HG02973 (cell line): ENCODE measurements at regions not wholly inside any gene's neighbourhood (a gene's known extent, or its start where the extent isn't known, plus 50 kb on each side); places are given as distances from the start of the nearest gene placed in this dataset.

Experiments
- ATAC-seq: cut with Tn5 transposase; IDR thresholded peaks from one replicate; pipeline ENCODE4 v1.9.1; 2021; ENCODE audit warnings: moderate library complexity; ENCODE audit not compliant: unreplicated experiment

GRCh38 chr6:8219352-8219943, 117.1 kb upstream of the EEF1E1 start:
- peak; percentile 85 for ATAC-seq

GRCh38 chr6:8218861-8219260, 116.5 kb upstream of the EEF1E1 start:
- ATAC-seq: no peak

- no peak for ATAC-seq
Observed at GRCh38 chr6:8215631-8216030, 113.3 kb upstream of the EEF1E1 start.

GRCh38 chr6:8213995-8214394, 111.6 kb upstream of the EEF1E1 start:
- ATAC-seq: no peak

GRCh38 chr6:8212720-8213434, 110.5 kb upstream of the EEF1E1 start:
- no peak for ATAC-seq

- ATAC-seq: no peak
Observed at GRCh38 chr6:8207869-8208191, 105.5 kb upstream of the EEF1E1 start.

- no peak for ATAC-seq
Observed at GRCh38 chr6:8207191-8207868, 105.0 kb upstream of the EEF1E1 start.

- ATAC-seq: no peak
Observed at GRCh38 chr6:8203337-8203736, 101.0 kb upstream of the EEF1E1 start.

GRCh38 chr6:8201679-8202078, 99.3 kb upstream of the EEF1E1 start:
- ATAC-seq: no peak

- ATAC-seq: no peak
Observed at GRCh38 chr6:8200255-8200654, 97.9 kb upstream of the EEF1E1 start.

- no peak for ATAC-seq
Observed at GRCh38 chr6:8195714-8196102, 93.4 kb upstream of the EEF1E1 start.

GRCh38 chr6:8195040-8195713, 92.8 kb upstream of the EEF1E1 start:
- ATAC-seq: no peak

- ATAC-seq: no peak
Observed at GRCh38 chr6:8194490-8194889, 92.1 kb upstream of the EEF1E1 start.

GRCh38 chr6:8193541-8193940, 91.2 kb upstream of the EEF1E1 start:
- no peak for ATAC-seq

- no peak for ATAC-seq
Observed at GRCh38 chr6:8192597-8192996, 90.2 kb upstream of the EEF1E1 start.

GRCh38 chr6:8192067-8192466, 89.7 kb upstream of the EEF1E1 start:
- no peak for ATAC-seq

- ATAC-seq: no peak
Observed at GRCh38 chr6:8191629-8192028, 89.3 kb upstream of the EEF1E1 start.

GRCh38 chr6:8187209-8187608, 84.9 kb upstream of the EEF1E1 start:
- ATAC-seq: no peak

GRCh38 chr6:8182902-8183665, 80.7 kb upstream of the EEF1E1 start:
- ATAC-seq: no peak

- no peak for ATAC-seq
Observed at GRCh38 chr6:8181951-8182845, 79.8 kb upstream of the EEF1E1 start.
